Neural cell (in vitro differentiated cells): ENCODE measurements at regions not wholly inside any gene's neighbourhood (a gene's known extent, or its start where the extent isn't known, plus 50 kb on each side); places are given as distances from the start of the nearest gene placed in this dataset.

Source experiments
- H2AFZ ChIP-seq: fragments of 200-600, 300-800 bp; sonication (generic), shearing (Covaris generic); 2 replicates; pipeline ENCODE4 v1.6.0; 2014; ENCODE audit warnings: low read depth, mild to moderate bottlenecking, antibody characterized with exemption, low read length, moderate library complexity
- H3F3A ChIP-seq: fragments of 200-600 bp; shearing (Covaris generic); 2 replicates; pipeline ENCODE4 v1.6.1; 2016; ENCODE audit warnings: mild to moderate bottlenecking, moderate library complexity, mixed read lengths, antibody characterized with exemption, low read length; ENCODE audit not compliant: insufficient read depth, poor library complexity, severe bottlenecking
- H3K27ac ChIP-seq: fragments of 200-600, 300-800 bp; sonication (generic), shearing (Covaris generic); 2 replicates; pipeline ENCODE4 v1.5.1; 2014; ENCODE audit warnings: mild to moderate bottlenecking, low read length, moderate library complexity
- H3K27me3 ChIP-seq: fragments of 300-800, 200-600 bp; sonication (generic), shearing (Covaris generic); 2 replicates; pipeline ENCODE4 v1.6.0; 2014; ENCODE audit warnings: mild to moderate bottlenecking, low read depth, low read length, moderate library complexity; ENCODE audit not compliant: insufficient read depth
- H3K36me3 ChIP-seq: fragments of 300-800, 200-600 bp; sonication (generic), shearing (Covaris generic); 2 replicates; pipeline ENCODE4 v1.5.1; 2014; ENCODE audit warnings: mild to moderate bottlenecking, antibody characterized with exemption, low read length, moderate library complexity; ENCODE audit not compliant: insufficient read depth
- H3K4me2 ChIP-seq: fragments of 300-800, 200-600 bp; sonication (generic), shearing (Covaris generic); 2 replicates; pipeline ENCODE4 v1.6.0; 2014; ENCODE audit warnings: mild to moderate bottlenecking, low read length
- H3K4me3 ChIP-seq: fragments of 300-800, 200-600 bp; sonication (generic), shearing (Covaris generic); 2 replicates; pipeline ENCODE4 v1.5.1; 2014; ENCODE audit warnings: mild to moderate bottlenecking, low read length, moderate library complexity
- H3K79me2 ChIP-seq: fragments of 200-600 bp; shearing (Covaris generic); replicated peaks from 2 replicates; pipeline ENCODE4 v1.6.0; 2014; ENCODE audit warnings: mild to moderate bottlenecking, low read length, moderate library complexity; ENCODE audit not compliant: insufficient read depth
- H3K9ac ChIP-seq: fragments of 300-800, 200-600 bp; sonication (generic), shearing (Covaris generic); 2 replicates; pipeline ENCODE4 v1.6.1; 2016; ENCODE audit warnings: mild to moderate bottlenecking, low read length, mixed read lengths
- H3K9me2 ChIP-seq: fragments of 200-600 bp; shearing (Covaris generic); 2 replicates; pipeline ENCODE4 v1.6.1; 2016; ENCODE audit warnings: mild to moderate bottlenecking, low read length, mixed read lengths; ENCODE audit not compliant: insufficient read depth
- H3K9me3 ChIP-seq: fragments of 200-600, 300-800 bp; sonication (generic), shearing (Covaris generic); 2 replicates; pipeline ENCODE4 v1.6.1; 2016; ENCODE audit warnings: mild to moderate bottlenecking, mixed run types, low read length, moderate library complexity, mixed read lengths
- H4K20me1 ChIP-seq: fragments of 200-600 bp; shearing (Covaris generic); 2 replicates; pipeline ENCODE4 v1.6.1; 2016; ENCODE audit warnings: mild to moderate bottlenecking, mixed run types; ENCODE audit not compliant: insufficient read depth
- CTCF ChIP-seq: fragments of 450-650 bp; IDR thresholded peaks from 2 replicates; pipeline ENCODE4 v1.5.1; 2014; ENCODE audit warnings: antibody characterized with exemption, mild to moderate bottlenecking, moderate library complexity; ENCODE audit not compliant: poor library complexity, severe bottlenecking
- EP300 ChIP-seq: fragments of 450-650 bp; conservative IDR thresholded peaks from 2 replicates; pipeline ENCODE4 v1.6.1; 2014; ENCODE audit warnings: antibody characterized with exemption, mild to moderate bottlenecking, moderate library complexity; ENCODE audit not compliant: poor library complexity, severe bottlenecking
- EZH2 ChIP-seq: fragments of 200-600, 300-800 bp; shearing (Covaris generic), sonication (generic); IDR thresholded peaks from 2 replicates; pipeline ENCODE4 v1.6.1; 2014; ENCODE audit warnings: antibody characterized with exemption, low read length, borderline replicate concordance, mild to moderate bottlenecking; ENCODE audit not compliant: insufficient read depth, poor library complexity, severe bottlenecking
- MXI1 ChIP-seq: fragments of 450-650 bp; conservative IDR thresholded peaks from 2 replicates; pipeline ENCODE4 v1.6.1; 2014; ENCODE audit warnings: antibody characterized with exemption, mild to moderate bottlenecking; ENCODE audit not compliant: poor library complexity, severe bottlenecking
- POLR2AphosphoS5 ChIP-seq: IDR thresholded peaks from 2 replicates; pipeline ENCODE4 v1.6.1; 2012
- RAD21 ChIP-seq: fragments of 450-650 bp; conservative IDR thresholded peaks from 2 replicates; pipeline ENCODE4 v1.6.1; 2014; ENCODE audit warnings: antibody characterized with exemption, mild to moderate bottlenecking, moderate library complexity
- REST ChIP-seq: IDR thresholded peaks from 2 replicates; pipeline ENCODE4 v1.6.1; 2012; ENCODE audit warnings: borderline replicate concordance
- SMC3 ChIP-seq: fragments of 450-650 bp; conservative IDR thresholded peaks from 2 replicates; pipeline ENCODE4 v1.6.1; 2014; ENCODE audit warnings: antibody characterized with exemption, mild to moderate bottlenecking, moderate library complexity; ENCODE audit not compliant: poor library complexity
- TAF1 ChIP-seq: IDR thresholded peaks from 2 replicates; pipeline ENCODE4 v1.6.1; 2012; ENCODE audit warnings: low read depth

GRCh38 chr4:4670869-4671268 is 129.0 kb upstream of the STX18 start:
- no peak for TF ChIP-seq POLR2AphosphoS5
- no peaks in the 10 kb centered on the region for H3K9me2 ChIP-seq
- H3K4me3 ChIP-seq: no peak overlapping the region

GRCh38 chr4:4668355-4669210 is 126.7 kb upstream of the STX18 start:
- Histone ChIP-seq H4K20me1 (no peaks in the 10 kb centered on the region), H3K36me3 (no peaks in the 10 kb centered on the region), H3K4me3 (no peak overlapping the region), H3K4me2 (no peak overlapping the region), H3K79me2 (no peaks in the 10 kb centered on the region), H3K27me3 (no peaks in the 10 kb centered on the region), H3K9ac (no peak overlapping the region), H3K27ac (no peak overlapping the region), H3K9me3 (no peaks in the 10 kb centered on the region), H3K9me2 (no peaks in the 10 kb centered on the region), H2AFZ (no peak overlapping the region), H3F3A (no peaks in the 10 kb centered on the region)
- TF ChIP-seq RAD21: no peak
- TF ChIP-seq SMC3: no peak
- no peak for TF ChIP-seq CTCF
- TF ChIP-seq EP300: no peak
- TF ChIP-seq MXI1: no peak
- no peak for TF ChIP-seq EZH2
- no peak for TF ChIP-seq REST
- TF ChIP-seq POLR2AphosphoS5: no peak
- TF ChIP-seq TAF1: no peak

More at GRCh38 chr4:4670869-4671268, 129.0 kb upstream of the STX18 start:
- no peaks in the 10 kb centered on the region for H3K9me3 ChIP-seq
- no peak overlapping the region for H3K27ac ChIP-seq
- no peak overlapping the region for H3K9ac ChIP-seq
- H3F3A ChIP-seq: no peaks in the 10 kb centered on the region
- no peaks in the 10 kb centered on the region for H3K79me2 ChIP-seq
- no peaks in the 10 kb centered on the region for H3K36me3 ChIP-seq
- no peaks in the 10 kb centered on the region for H4K20me1 ChIP-seq
- no peak overlapping the region for H2AFZ ChIP-seq
- H3K27me3 ChIP-seq: no peaks in the 10 kb centered on the region
- H3K4me2 ChIP-seq: no peak overlapping the region
